NCI-H1436 (cell line): ENCODE measurements at regions not wholly inside any gene's neighbourhood (a gene's known extent, or its start where the extent isn't known, plus 50 kb on each side); places are given as distances from the start of the nearest gene placed in this dataset.
"Not testable (repeated sequence)": the region's sequence is repeated elsewhere in the genome, so short reads cannot be mapped to it uniquely, and the experiment has no call there.

Experiments
- DNase-seq: peaks from one replicate; lab custom pipeline; 2025; lab: John Stamatoyannopoulos, UW

DNA sequence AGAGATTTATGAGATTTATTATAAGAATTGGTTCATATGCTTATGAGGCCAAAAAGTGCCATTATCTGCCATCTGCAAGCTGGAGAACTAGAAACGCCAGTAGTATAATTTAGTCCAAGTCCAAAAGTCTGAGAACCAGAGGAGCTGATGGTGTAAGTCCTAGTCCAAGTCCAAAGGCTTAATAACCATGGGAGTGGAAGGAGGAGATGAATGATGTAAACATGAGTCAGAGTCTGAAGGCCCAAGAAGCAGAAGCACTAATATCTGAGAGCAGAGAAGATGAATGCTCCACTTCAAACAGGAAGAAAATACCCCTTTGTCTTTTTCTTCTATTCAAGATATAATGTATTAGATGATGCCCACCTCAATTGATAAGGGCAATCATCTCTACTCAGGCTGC, 185.7 kb downstream of the CGGBP1 start:
- no peak for DNase-seq

- DNase-seq, result no peak
Measured at GRCh38 chr3:87867001-87867400, 191.8 kb downstream of the CGGBP1 start.

GRCh38 chr3:87856126-87856525, 202.7 kb downstream of the CGGBP1 start:
- no peak for DNase-seq

- no peak for DNase-seq
Measured at GRCh38 chr3:87855616-87856015, 203.2 kb downstream of the CGGBP1 start.

GRCh38 chr3:87855211-87855610, 203.6 kb downstream of the CGGBP1 start:
- no peak for DNase-seq

DNA sequence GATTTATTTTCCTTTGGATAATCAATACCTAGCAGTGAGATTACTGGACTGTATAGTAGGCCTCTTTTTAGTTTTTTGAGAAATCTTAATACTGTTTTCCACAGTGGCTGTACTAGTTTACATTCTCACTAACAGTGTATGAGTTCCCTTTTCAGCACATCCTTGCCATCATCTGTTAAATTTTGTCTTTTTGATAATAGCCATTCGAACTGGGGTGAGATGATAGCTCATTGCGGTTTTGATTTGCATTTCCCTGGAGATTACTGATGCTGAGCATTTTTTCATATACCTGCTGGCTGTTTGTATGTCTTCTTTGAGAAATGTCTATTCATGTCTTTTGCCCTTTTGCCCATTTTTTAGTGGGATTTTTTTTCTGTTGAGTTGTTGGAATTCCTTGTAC, 210.8 kb downstream of the CGGBP1 start:
- DNase-seq, result no peak

GRCh38 chr3:87837076-87837475, 221.7 kb downstream of the CGGBP1 start:
- no peak for DNase-seq

- DNase-seq, result no peak
Measured at GRCh38 chr3:87836026-87836425, 222.8 kb downstream of the CGGBP1 start.

GRCh38 chr3:87835236-87835635, 223.6 kb downstream of the CGGBP1 start:
- no peak for DNase-seq

DNA sequence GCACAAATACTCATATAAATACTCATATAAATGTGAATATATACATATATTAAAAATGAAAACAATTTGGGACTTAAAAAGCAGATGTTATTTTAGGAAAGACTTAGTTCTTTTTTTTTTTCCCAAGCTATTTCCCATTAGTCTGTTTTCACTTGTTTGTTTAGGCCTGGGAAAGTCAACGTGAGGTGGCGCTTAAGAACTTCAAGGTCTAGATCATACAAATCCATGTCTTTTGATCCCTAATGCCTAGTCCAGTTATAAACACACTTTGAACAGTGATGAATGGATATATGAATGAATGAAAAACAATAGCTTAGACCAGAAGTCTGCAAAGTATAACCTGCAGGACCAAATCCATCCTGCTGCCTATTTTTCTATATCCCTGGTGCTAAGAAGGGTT, 224.5 kb downstream of the CGGBP1 start:
- no peak for DNase-seq

- no peak for DNase-seq
Measured at GRCh38 chr3:87833039-87833377, 225.8 kb downstream of the CGGBP1 start.

DNA sequence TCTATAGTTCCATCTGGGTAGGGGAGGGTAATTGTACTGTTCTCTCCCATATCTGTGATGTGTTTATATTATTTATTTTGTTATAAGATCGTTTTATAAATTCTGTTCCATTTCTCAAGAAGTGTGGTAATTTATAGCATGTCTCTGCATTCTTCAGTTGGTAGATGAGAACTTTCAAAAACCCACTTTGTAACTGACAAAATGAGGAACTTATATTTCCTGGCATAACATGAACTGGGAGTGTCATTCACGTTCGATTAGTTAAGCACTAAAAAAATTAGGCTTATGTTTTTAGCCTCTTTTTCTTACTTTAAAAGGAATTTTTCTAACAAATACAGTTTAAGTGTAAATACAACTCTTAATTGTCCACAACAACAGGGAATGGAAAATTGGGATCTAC, 230.8 kb downstream of the CGGBP1 start:
- DNase-seq, result no peak

- no peak for DNase-seq
Measured at GRCh38 chr3:87822563-87822962, 236.2 kb downstream of the CGGBP1 start.

DNA sequence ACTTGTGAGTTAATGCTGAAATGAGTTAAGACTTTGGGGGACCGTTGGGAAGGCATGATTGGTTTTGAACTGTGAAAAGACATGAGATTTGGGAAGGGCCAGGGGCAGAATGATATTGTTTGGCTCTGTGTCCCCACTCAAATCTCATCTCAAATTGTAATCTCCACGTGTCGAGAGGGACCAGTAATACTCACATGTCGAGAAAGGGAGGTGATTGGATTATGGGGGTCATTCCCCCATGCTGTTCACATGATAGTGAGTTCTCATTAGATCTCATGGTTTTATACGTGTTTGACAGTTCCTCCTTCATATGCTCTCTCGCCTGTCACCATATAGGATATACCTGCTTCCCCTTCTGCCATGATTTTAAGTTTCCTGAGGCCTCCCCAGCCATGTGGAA, 245.3 kb downstream of the CGGBP1 start:
- DNase-seq, result not testable (repeated sequence)

DNA sequence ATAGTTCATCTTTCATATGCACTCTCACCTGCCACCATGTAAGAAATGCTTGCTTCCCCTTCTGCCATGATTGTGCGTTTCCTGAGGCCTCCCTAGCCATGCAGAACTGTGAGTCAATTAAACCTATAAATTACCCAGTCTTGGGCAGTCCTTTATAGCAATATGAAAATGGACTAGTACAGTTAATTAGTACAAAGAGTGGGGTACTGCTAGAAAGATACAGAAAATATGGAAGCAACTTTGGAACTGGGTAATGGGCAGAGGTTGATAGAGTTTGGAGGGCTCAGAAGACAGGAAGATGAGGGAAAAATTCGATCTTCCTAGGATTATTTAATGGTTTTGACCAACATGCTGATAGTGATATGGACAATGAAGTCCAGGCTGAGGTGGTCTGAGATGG, 246.9 kb downstream of the CGGBP1 start:
- DNase-seq, result no peak

GRCh38 chr3:87810452-87811016, 248.3 kb downstream of the CGGBP1 start:
- no peak for DNase-seq

GRCh38 chr3:87805670-87806069, 253.1 kb downstream of the CGGBP1 start:
- DNase-seq, result no peak

DNA sequence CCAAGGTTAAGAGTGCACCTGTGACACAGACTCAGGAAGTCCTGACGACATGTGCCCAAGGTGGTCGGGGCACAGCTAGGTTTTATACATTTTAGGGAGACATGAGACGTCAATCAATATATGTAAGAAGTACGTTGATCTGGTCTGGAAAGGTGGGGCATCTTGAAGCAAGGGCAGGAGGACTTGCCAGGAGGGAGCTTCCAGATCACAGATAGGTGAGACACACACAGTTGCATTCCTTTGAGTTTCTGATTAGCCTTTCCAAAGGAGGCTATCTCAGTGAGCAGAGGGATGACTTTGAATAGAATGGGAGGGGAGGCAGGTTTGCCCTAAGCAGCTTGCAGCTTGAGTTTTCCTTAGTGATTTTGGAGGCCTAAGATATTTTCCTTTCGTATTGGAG, 257.4 kb downstream of the CGGBP1 start:
- DNase-seq, result no peak

DNA sequence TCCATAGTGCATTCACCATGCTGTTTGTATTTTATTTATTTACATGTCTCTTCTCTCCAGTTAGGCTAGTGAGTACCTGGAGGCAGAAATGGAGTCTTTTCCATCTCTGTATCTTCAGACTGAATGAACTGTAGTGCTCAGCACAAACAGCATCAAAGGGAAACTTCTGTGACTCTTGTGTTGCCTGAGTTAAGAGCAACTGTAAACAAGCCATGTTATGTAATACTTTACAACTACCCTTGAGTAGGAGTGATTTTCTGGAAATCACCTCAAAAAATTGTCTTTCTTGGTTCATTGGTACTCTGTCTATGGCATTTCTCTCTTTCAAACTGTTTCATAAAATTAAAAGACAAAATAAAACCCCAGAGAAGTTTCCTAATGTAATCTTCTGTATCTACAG, 258.3 kb downstream of the CGGBP1 start:
- DNase-seq, result no peak

DNA sequence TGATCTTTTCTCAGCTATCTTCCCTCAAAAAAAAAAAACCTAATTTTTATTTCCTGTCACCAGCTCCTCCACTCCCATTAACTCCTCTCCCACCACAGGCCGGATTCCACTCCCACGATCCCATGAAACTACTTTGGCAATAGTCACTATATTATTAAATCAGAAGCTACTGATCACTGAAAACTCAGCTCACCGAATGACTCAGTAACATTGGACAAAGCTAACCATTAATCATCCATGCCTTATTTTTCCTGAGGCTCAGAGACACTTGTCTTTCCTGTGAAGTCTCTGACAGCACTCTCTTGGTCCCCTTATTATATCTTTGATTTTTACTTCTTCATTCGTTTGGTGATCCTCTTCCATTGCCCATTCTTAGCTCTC, 260.2 kb downstream of the CGGBP1 start:
- no peak for DNase-seq

DNA sequence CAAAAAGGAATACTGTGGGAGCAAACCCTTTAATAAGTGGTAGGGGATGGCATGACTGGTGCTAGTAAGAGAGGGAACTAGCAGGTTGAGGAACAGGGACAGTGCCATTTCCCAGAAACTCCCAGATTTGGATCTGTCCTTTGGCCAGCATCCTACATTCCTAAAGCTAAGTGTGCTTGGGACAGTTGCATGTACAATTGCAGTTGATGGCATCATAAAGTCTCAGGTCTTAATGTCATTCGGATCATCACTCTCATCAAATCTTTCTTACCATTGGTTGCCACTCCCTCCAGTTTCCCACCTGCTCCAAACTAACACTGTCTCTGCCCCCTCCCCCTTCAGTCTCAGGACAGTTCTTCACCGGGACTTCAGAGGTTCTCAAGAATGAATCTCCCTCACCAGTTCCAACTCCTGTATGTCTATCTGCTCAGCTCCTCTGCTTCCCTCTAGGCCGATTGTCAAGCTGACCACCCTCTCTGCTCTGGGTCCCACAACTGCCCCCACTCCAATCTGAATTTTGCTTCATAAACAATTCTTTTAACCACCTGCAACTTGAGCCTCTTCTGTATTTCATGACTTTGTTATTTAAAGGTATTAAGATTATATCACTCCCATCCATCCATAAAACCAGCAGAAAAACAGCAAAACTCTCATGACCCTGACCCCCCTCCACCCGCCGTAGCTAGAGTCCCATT, 260.8 kb downstream of the CGGBP1 start:
- DNase-seq, result no peak

DNA sequence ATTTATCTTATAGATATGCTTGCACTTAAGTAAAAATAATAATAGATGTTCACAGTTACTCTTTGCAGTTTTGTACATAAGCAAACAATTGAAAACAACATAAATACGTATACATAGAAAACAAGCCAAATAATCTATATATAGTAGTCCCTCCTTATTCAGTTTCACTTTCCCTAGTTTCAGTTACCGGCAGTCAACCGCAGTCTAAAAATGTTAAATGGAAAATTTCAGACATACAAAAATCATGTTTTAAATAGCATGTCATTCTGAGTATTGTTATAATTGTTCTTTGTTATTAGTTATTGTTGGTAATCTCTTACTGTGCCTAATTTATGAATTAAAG, 262.0 kb downstream of the CGGBP1 start:
- no peak for DNase-seq

- no peak for DNase-seq
Measured at GRCh38 chr3:87796137-87796842, 262.5 kb downstream of the CGGBP1 start.

- no peak for DNase-seq
Measured at GRCh38 chr3:87795701-87796100, 263.1 kb downstream of the CGGBP1 start.
